Tibial nerve (tissue), 4 donors: ENCODE measurements at regions not wholly inside any gene's neighbourhood (a gene's known extent, or its start where the extent isn't known, plus 50 kb on each side); places are given as distances from the start of the nearest gene placed in this dataset.

Source experiments
- DNase-seq, 2 donors: peaks; one replicate each; pipeline ENCODE4 v3.0.0-alpha.2; 2019; ENCODE audit warnings: low spot score in 2 of 2
- H3K27ac ChIP-seq, 4 donors: fragments of 200-600 bp; sonication (generic) in 3 of 4; one replicate each; pipeline ENCODE4 v1.5.1; 2017 to 2019; ENCODE audit warnings: mild to moderate bottlenecking in 1 of 4
- H3K27me3 ChIP-seq, 2 donors: fragments of 200-600 bp; sonication (generic) in 1 of 2; one replicate each; pipeline versions ENCODE4 v1.5.1 to v1.6.0; 2017 to 2019
- H3K36me3 ChIP-seq, 3 donors: fragments of 200-600 bp; sonication (generic); one replicate each; pipeline ENCODE4 v1.5.1; 2018 to 2019
- H3K4me1 ChIP-seq, 4 donors: fragments of 200-600 bp; sonication (generic) in 3 of 4; one replicate each; pipeline ENCODE4 v1.5.1; 2017 to 2019
- H3K4me3 ChIP-seq, 4 donors: fragments of 200-600 bp; sonication (generic) in 3 of 4; one replicate each; pipeline ENCODE4 v1.5.1; 2017 to 2019; ENCODE audit warnings: mild to moderate bottlenecking in 1 of 4, moderate library complexity in 1 of 4
- H3K9me3 ChIP-seq, 4 donors: fragments of 200-600 bp; sonication (generic) in 3 of 4; one replicate each; pipeline ENCODE4 v1.5.1; 2017 to 2019
- EP300 ChIP-seq, 2 donors: sonication (generic); formaldehyde crosslinking; IDR thresholded peaks; one replicate each; pipeline ENCODE4 v1.6.1; 2017; ENCODE audit warnings: antibody characterized with exemption in 2 of 2, mild to moderate bottlenecking in 1 of 2
- POLR2A ChIP-seq, 2 donors: fragments of 450-650 bp; IDR thresholded peaks; one replicate each; pipeline ENCODE4 v1.6.1; 2017; ENCODE audit warnings: antibody characterized with exemption in 2 of 2, mild to moderate bottlenecking in 2 of 2, moderate library complexity in 2 of 2
- WGBS, 2 donors: methylation state at CpG; one replicate each; pipeline ENCODE4 v1.1.5; 2018; 5-methylcytosine and 5-hydroxymethylcytosine counted together
- TF ChIP-seq, protein P1 (sequence below), 5 experiments: fragments of 200-600 bp in 3 of 5; fragments of 450-650 bp in 2 of 5; sonication (generic) in 3 of 5; IDR thresholded peaks; one replicate each; pipeline ENCODE4 v1.5.1; 2016 to 2019; ENCODE audit warnings: antibody characterized with exemption in 5 of 5, mild to moderate bottlenecking in 3 of 5, moderate library complexity in 2 of 5

DNA sequence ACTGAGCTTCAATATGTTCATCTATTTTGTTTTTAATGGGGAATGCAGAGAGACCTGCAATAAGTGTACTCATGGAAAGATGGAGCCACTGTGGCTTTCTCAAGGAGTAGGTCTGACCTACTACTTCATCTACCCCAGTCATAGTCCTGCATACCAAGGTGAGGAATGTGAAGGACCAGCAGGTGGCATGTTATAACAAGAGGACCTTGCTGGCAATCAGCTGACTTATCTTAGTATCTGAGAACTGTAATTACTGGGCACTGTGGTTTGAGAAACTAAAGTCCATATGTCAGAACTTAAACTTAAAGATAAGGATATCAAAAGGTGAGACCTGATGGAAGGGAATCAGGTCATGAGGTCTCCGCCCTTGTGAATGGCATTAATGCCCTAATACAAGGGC is 1104.2 kb downstream of the BCL11A start:
- H3K27me3 ChIP-seq, result no peaks in the 10 kb centered on the region
- H3K36me3 ChIP-seq, result no peaks in the 10 kb centered on the region
- WGBS, 2 donors, result 80 to 90% methylated on average over 1 of the region's 1 CpG
- no peak overlapping the region for H3K4me3 ChIP-seq
- H3K9me3 ChIP-seq, result no peaks in the 10 kb centered on the region
- TF ChIP-seq POLR2A (IDR thresholded peaks at IDR 0.05) (no peak), EP300 (IDR thresholded peaks at IDR 0.05) (no peak)
- TF ChIP-seq, protein P1, sequence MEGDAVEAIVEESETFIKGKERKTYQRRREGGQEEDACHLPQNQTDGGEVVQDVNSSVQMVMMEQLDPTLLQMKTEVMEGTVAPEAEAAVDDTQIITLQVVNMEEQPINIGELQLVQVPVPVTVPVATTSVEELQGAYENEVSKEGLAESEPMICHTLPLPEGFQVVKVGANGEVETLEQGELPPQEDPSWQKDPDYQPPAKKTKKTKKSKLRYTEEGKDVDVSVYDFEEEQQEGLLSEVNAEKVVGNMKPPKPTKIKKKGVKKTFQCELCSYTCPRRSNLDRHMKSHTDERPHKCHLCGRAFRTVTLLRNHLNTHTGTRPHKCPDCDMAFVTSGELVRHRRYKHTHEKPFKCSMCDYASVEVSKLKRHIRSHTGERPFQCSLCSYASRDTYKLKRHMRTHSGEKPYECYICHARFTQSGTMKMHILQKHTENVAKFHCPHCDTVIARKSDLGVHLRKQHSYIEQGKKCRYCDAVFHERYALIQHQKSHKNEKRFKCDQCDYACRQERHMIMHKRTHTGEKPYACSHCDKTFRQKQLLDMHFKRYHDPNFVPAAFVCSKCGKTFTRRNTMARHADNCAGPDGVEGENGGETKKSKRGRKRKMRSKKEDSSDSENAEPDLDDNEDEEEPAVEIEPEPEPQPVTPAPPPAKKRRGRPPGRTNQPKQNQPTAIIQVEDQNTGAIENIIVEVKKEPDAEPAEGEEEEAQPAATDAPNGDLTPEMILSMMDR (IDR thresholded peaks at IDR 0.05), result no peak
- DNase-seq, result no peak
- no peaks in the 10 kb centered on the region for H3K4me1 ChIP-seq
- no peak overlapping the region for H3K27ac ChIP-seq

DNA sequence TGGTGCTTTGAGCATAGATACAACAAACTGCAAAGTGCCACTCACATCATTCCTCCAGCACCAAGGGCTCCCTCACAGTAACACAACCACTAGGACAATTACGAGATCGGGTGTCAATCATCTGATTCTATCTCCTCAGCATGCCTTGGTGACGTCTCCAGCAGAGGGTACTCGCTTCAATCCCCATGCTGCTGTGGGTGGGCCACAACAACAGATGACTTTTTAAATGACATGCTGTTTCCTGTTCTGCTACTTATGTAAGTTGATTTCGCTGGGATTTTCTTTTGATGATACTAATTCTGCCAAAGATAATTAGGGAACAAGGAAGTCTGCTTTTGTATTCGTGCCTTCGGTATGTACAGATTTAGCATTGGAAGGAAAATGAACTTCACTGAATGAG is 1113.0 kb downstream of the BCL11A start:
- no peaks in the 10 kb centered on the region for H3K9me3 ChIP-seq
- no peaks in the 10 kb centered on the region for H3K27me3 ChIP-seq
- DNase-seq, result no peak
- no peaks in the 10 kb centered on the region for H3K4me1 ChIP-seq
- H3K4me3 ChIP-seq, result no peak overlapping the region
- H3K27ac ChIP-seq, result no peak overlapping the region
- WGBS, 2 donors, result 72 to 76% methylated on average over 7 of the region's 7 CpGs
- TF ChIP-seq EP300 (IDR thresholded peaks at IDR 0.05) (no peak), POLR2A (IDR thresholded peaks at IDR 0.05) (no peak)
- TF ChIP-seq, protein P1 (IDR thresholded peaks at IDR 0.05), result no peak
- no peaks in the 10 kb centered on the region for H3K36me3 ChIP-seq

DNA sequence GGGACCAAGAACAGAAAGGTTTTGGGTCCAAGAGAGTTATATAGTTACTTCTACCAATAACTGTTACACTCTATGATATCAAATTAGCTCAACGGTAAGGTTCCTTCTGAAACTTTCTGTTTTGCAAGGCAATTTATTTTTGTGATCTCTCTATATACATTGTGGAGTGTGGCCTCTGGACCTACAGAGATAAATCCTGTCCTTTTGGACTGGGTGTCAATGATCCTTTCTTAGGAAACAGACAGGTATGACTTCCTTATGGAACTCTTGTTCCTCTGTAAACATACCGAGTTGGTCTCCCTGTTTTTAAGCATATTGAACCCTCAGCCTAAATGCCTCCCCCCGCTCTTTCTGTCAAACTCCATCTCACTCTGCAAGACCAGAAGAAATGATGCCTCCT is 1117.8 kb downstream of the BCL11A start:
- Histone ChIP-seq H3K27me3 (no peaks in the 10 kb centered on the region), H3K36me3 (no peaks in the 10 kb centered on the region), H3K9me3 (peaks cover 0 to 14% (median 0%) of the 10 kb centered on the region in 4 donors), H3K4me3 (no peak overlapping the region), H3K4me1 (no peaks in the 10 kb centered on the region), H3K27ac (no peak overlapping the region)
- no peak for DNase-seq
- 92 to 95% methylated on average over 3 of the region's 3 CpGs for WGBS, 2 donors
- TF ChIP-seq EP300 (IDR thresholded peaks at IDR 0.05) (no peak), POLR2A (IDR thresholded peaks at IDR 0.05) (no peak)
- TF ChIP-seq, protein P1 (IDR thresholded peaks at IDR 0.05), result no peak

DNA sequence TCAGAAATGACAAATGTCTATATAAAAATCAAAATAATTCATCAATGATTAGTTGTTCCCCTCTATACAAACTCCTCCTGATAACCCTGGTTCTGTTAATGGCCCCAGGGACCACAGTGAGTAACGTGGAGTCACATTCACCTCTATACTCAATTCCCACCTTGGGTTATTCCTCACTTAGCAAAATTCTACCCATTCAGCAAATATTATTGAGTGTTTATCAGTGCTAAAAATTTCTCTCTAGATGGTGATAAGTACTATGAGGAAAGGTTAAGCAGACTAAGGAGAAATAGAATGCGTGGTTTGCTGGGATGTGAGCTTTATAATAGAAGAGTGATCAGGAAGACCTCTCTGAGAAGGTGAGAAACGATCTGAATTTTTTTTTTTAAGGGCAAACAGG is 1124.5 kb downstream of the BCL11A start:
- H3K4me3 ChIP-seq, result no peak overlapping the region
- H3K4me1 ChIP-seq, result no peaks in the 10 kb centered on the region
- no peak for TF ChIP-seq EP300 (IDR thresholded peaks at IDR 0.05)
- no peak for TF ChIP-seq POLR2A (IDR thresholded peaks at IDR 0.05)
- TF ChIP-seq, protein P1 (IDR thresholded peaks at IDR 0.05), result no peak
- H3K27ac ChIP-seq, result no peak overlapping the region
- DNase-seq, result no peak
- H3K36me3 ChIP-seq, result no peaks in the 10 kb centered on the region
- peaks cover 0 to 14% (median 0%) of the 10 kb centered on the region in 4 donors for H3K9me3 ChIP-seq
- WGBS, 2 donors, result 78 to 80% methylated on average over 3 of the region's 3 CpGs
- H3K27me3 ChIP-seq, result no peaks in the 10 kb centered on the region

DNA sequence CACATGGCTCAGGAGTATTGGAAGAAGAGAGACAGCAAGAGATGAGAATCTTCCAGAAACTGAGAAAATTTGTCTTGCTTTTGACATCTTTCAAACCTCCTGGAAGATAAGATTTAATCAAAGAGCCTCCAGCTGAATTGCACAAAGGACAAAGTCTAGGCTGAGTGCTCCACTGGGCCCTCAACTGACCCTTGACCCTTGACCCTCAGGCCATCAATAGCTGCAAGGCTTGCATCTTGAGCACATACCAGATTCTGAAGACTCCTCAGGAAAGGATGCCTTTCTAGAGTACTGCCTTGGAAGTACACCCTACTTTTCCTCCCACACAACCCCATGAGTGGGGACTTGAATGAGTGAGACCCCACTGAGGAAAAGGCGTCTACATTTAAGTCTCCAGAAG is 1125.5 kb downstream of the BCL11A start:
- TF ChIP-seq EP300 (IDR thresholded peaks at IDR 0.05), result no peak
- TF ChIP-seq POLR2A (IDR thresholded peaks at IDR 0.05), result no peak
- TF ChIP-seq, protein P1 (IDR thresholded peaks at IDR 0.05), result no peak
- no peak for DNase-seq
- Histone ChIP-seq H3K4me3 (no peak overlapping the region), H3K9me3 (peaks cover 0 to 13% (median 0%) of the 10 kb centered on the region in 4 donors), H3K4me1 (no peaks in the 10 kb centered on the region), H3K36me3 (no peaks in the 10 kb centered on the region), H3K27me3 (no peaks in the 10 kb centered on the region), H3K27ac (no peak overlapping the region)
- WGBS, 2 donors, result 65 to 74% methylated on average over 1 of the region's 1 CpG
